ENCODE measurements at regions not wholly inside any gene's neighbourhood (a gene's known extent, or its start where the extent isn't known, plus 50 kb on each side); places are given as distances from the start of the nearest gene placed in this dataset.

DNA sequence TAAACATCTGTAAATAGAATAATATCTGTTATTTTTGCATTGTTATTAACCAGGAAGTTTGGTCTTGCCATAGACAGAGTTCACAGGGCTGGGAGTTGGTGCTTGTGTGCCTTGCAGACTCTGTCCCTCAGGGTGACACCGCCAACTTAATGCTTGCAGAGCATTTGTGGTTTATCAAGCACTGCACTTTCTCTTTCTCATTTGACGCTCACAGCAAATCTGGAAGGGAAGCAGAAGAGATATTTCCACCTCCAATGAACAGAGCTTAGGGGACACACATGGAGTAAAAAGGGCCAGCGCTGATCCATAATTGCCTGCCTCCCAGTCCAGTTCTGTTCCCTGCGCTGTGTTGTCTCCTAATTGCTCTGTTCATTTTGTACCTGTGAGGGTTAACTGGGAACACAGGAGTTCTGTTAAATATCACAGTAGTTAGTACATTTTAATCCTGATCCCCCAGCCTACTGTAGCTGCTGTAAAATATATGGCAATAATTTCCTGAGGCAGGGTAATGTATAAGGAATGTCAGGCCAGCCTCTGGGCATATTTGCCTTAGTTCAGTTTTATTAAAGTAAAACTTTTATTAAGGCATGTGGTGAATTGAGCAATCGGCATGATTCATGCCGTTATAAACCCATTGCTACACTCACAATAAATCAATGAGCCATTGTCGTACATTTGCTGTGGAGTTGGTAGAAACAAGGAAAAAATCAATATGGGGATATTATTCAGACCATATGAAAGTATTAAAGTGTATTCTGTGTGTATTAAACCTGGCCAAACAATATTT lies 182.5 kb upstream of the OSR1 start:
- no peak for TF ChIP-seq CTCF (IDR thresholded peaks at IDR 0.05; ENCODE audit: extremely low read depth, missing control alignments)
- no peak for DNase-seq (ENCODE audit: low spot score)

DNA sequence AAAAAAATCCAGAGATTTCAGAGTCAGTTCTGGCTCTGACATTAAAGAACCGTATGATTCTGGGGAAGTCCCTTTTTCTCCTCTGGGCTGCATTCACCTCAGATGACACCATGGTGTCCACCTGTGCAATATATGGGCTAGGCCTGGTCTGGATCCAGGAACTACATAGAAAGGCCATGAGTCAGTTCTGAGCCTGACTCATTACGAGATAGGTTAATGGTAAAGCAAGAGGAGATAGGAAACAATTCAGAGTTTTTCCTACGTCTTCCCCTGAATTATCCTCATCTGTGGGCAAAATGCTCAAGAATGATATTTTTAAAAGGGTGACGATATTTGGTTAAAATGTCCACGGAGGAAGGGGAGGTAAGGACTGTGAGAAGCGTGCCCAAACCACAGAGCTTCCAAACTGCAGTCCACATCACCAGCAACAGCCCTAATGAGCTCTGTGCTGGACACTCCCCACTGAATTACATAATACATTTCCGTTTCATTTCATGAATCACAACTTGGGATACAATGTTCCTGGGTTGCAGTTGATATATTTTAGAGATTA lies 180.1 kb upstream of the OSR1 start:
- no peak for TF ChIP-seq CTCF (IDR thresholded peaks at IDR 0.05; ENCODE audit: extremely low read depth, missing control alignments)
- no peak for DNase-seq (ENCODE audit: low spot score)

GRCh38 chr2:19536136-19536535 lies 177.7 kb upstream of the OSR1 start:
- TF ChIP-seq CTCF (IDR thresholded peaks at IDR 0.05; ENCODE audit: extremely low read depth, missing control alignments), result no peak
- DNase-seq (ENCODE audit: low spot score), result no peak

DNA sequence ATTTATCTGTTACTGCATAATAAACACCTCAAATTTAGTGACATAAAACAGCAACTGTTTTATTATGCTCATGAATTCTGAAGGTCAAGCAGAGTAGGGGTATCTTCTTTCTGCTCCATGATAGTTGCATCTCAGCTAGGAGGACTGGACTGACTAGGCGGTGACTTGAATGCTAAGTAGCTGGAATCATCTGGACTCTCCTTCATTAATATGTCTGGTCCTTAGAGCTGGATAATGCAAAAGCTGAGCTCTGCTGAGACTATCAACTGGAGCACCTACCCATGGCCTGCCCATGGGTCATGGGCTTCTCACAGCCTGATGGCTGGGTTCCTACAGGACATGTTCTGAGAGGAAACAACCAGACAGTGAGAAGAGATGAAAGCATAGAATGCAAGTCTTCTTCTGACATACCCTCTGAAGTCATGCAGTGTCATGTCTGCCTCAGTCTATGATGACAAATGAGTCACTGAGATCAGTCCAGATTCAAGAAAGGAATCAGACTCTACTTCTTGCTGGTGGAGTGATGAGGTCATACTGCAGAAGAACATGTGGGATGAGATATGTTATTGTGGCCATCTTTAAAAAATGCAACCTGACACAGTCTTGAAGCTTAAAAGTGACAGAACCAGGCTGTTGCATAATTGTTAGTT lies 174.2 kb upstream of the OSR1 start:
- TF ChIP-seq CTCF (IDR thresholded peaks at IDR 0.05; ENCODE audit: extremely low read depth, missing control alignments), result no peak
- no peak for DNase-seq (ENCODE audit: low spot score)

- no peak for TF ChIP-seq CTCF (IDR thresholded peaks at IDR 0.05; ENCODE audit: extremely low read depth, missing control alignments)
- DNase-seq (ENCODE audit: low spot score), result no peak
Measured at GRCh38 chr2:19529677-19530076, 171.3 kb upstream of the OSR1 start.

- no peak for TF ChIP-seq CTCF (IDR thresholded peaks at IDR 0.05; ENCODE audit: extremely low read depth, missing control alignments)
- DNase-seq (ENCODE audit: low spot score), result no peak
Measured at GRCh38 chr2:19527771-19528170, 169.3 kb upstream of the OSR1 start.

- DNase-seq (ENCODE audit: low spot score), result no peak
- no peak for TF ChIP-seq CTCF (IDR thresholded peaks at IDR 0.05; ENCODE audit: extremely low read depth, missing control alignments)
Measured at GRCh38 chr2:19525313-19525712, 166.9 kb upstream of the OSR1 start.

Measured in GM20000 (cell line).